GM23338 (cell line): ENCODE measurements at regions not wholly inside any gene's neighbourhood (a gene's known extent, or its start where the extent isn't known, plus 50 kb on each side); places are given as distances from the start of the nearest gene placed in this dataset.

ENCODE experiments used
- ATAC-seq: fragments of 200-7000 bp; cut with Tn5 transposase; 3 replicates; pipeline ENCODE4 v1.9.1; 2020
- DNase-seq: peaks from one replicate; pipeline ENCODE4 v3.0.0-alpha.2; 2015; ENCODE audit warnings: low spot score
- H2AFZ ChIP-seq: fragments of 200-600 bp; sonication (generic); 2 replicates; pipeline ENCODE4 v1.8.0; 2016; ENCODE audit warnings: antibody characterized with exemption, mild to moderate bottlenecking, moderate library complexity
- H3F3A ChIP-seq: fragments of 200-600 bp; sonication (generic); replicated peaks from 2 replicates; pipeline ENCODE4 v1.8.0; 2017; ENCODE audit warnings: antibody characterized with exemption, mixed run types, low read depth
- H3K27ac ChIP-seq: fragments of 200-600 bp; sonication (generic); 2 replicates; pipeline ENCODE4 v1.6.1; 2016; ENCODE audit warnings: low read depth
- H3K27me3 ChIP-seq: fragments of 200-600 bp; sonication (generic); 2 replicates; pipeline ENCODE4 v1.8.0; 2016; ENCODE audit warnings: mild to moderate bottlenecking, mixed run types, moderate library complexity; ENCODE audit not compliant: insufficient read depth
- H3K36me3 ChIP-seq: fragments of 200-600 bp; sonication (generic); 2 replicates; pipeline ENCODE4 v1.8.0; 2016; ENCODE audit warnings: mild to moderate bottlenecking; ENCODE audit not compliant: insufficient read depth
- H3K4me1 ChIP-seq: fragments of 200-600 bp; sonication (generic); 2 replicates; pipeline ENCODE4 v1.8.0; 2016; ENCODE audit warnings: mild to moderate bottlenecking, moderate library complexity; ENCODE audit not compliant: insufficient read depth
- H3K4me2 ChIP-seq: fragments of 200-600 bp; sonication (generic); 2 replicates; pipeline ENCODE4 v1.7.1; 2017; ENCODE audit warnings: mixed run types
- H3K4me3 ChIP-seq: fragments of 200-600 bp; sonication (generic); 2 replicates; pipeline ENCODE4 v1.6.1; 2016; ENCODE audit warnings: mixed run types
- H3K79me2 ChIP-seq: fragments of 200-600 bp; sonication (generic); replicated peaks from 2 replicates; pipeline ENCODE4 v1.8.0; 2017; ENCODE audit warnings: mild to moderate bottlenecking; ENCODE audit not compliant: insufficient read depth
- H3K9me2 ChIP-seq: fragments of 200-600 bp; sonication (generic); 2 replicates; pipeline ENCODE4 v1.8.0; 2017; ENCODE audit not compliant: insufficient read depth
- H4K20me1 ChIP-seq: fragments of 200-600 bp; sonication (generic); replicated peaks from 2 replicates; pipeline ENCODE4 v1.8.0; 2017; ENCODE audit warnings: mild to moderate bottlenecking; ENCODE audit not compliant: insufficient read depth
- H3K27ac Mint-ChIP-seq: 2 replicates; pipeline ENCODE4 v1.8.0; 2020; ENCODE audit warnings: inconsistent platforms, mild to moderate bottlenecking, moderate library complexity, mixed read lengths
- H3K27me3 Mint-ChIP-seq: 3 replicates; pipeline ENCODE4 v1.8.0; 2022; ENCODE audit warnings: low read depth, mild to moderate bottlenecking, moderate library complexity, mixed read lengths, inconsistent platforms; ENCODE audit not compliant: insufficient read depth, poor library complexity
- H3K36me3 Mint-ChIP-seq: 3 replicates; pipeline ENCODE4 v1.8.0; 2021; ENCODE audit warnings: low read depth, mild to moderate bottlenecking, inconsistent platforms, moderate library complexity, mixed read lengths
- H3K4me1 Mint-ChIP-seq: 3 replicates; pipeline ENCODE4 v1.8.0; 2020; ENCODE audit warnings: mild to moderate bottlenecking, inconsistent platforms, mixed read lengths
- H3K4me3 Mint-ChIP-seq: 3 replicates; pipeline ENCODE4 v1.8.0; 2021; ENCODE audit warnings: moderate library complexity, mild to moderate bottlenecking, inconsistent platforms, mixed read lengths
- H3K9me3 Mint-ChIP-seq: 3 replicates; pipeline ENCODE4 v1.8.0; 2020; ENCODE audit warnings: moderate library complexity, mild to moderate bottlenecking, inconsistent platforms, mixed read lengths
- CREB1 ChIP-seq: fragments of 250-450 bp; sonication (Bioruptor Pico); IDR thresholded peaks from 2 replicates; pipeline ENCODE4 v1.5.0; 2020; ENCODE audit warnings: low read depth, mild to moderate bottlenecking, moderate library complexity
- ETS1 ChIP-seq: IDR thresholded peaks from 2 replicates; pipeline ENCODE4 v1.6.1; 2016; ENCODE audit warnings: antibody characterized with exemption
- EZH2 ChIP-seq: fragments of 200-600 bp; sonication (generic); IDR thresholded peaks from one replicate; pipeline ENCODE4 v1.8.0; 2017; ENCODE audit warnings: antibody characterized with exemption, mild to moderate bottlenecking, low read depth; ENCODE audit not compliant: unreplicated experiment
- EZH2phosphoT487 ChIP-seq: fragments of 200-600 bp; sonication (generic); IDR thresholded peaks from one replicate; pipeline ENCODE4 v1.8.1; 2018; ENCODE audit warnings: antibody characterized with exemption; ENCODE audit not compliant: unreplicated experiment
- JUNB ChIP-seq: IDR thresholded peaks from one replicate; pipeline ENCODE4 v1.6.1; 2016; ENCODE audit warnings: antibody characterized with exemption; ENCODE audit not compliant: unreplicated experiment
- NANOG ChIP-seq: IDR thresholded peaks from 2 replicates; pipeline ENCODE4 v1.6.1; 2016; ENCODE audit warnings: antibody characterized with exemption, borderline replicate concordance
- POLR2AphosphoS5 ChIP-seq: IDR thresholded peaks from 2 replicates; pipeline ENCODE4 v1.6.1; 2016; ENCODE audit warnings: antibody characterized with exemption, low read depth
- REST ChIP-seq: IDR thresholded peaks from one replicate; pipeline ENCODE4 v1.6.1; 2018; ENCODE audit warnings: antibody characterized with exemption; ENCODE audit not compliant: unreplicated experiment
- STAT1 ChIP-seq: IDR thresholded peaks from one replicate; pipeline ENCODE4 v1.6.1; 2016; ENCODE audit warnings: antibody characterized with exemption; ENCODE audit not compliant: unreplicated experiment
- ZNF114 ChIP-seq: fragments of 250-450 bp; sonication (Bioruptor Pico); IDR thresholded peaks from 2 replicates; pipeline ENCODE4 v1.5.0; 2020; ENCODE audit warnings: mild to moderate bottlenecking, moderate library complexity
- ZNF331 ChIP-seq: fragments of 250-450 bp; sonication (Bioruptor Pico); IDR thresholded peaks from 2 replicates; pipeline ENCODE4 v1.5.0; 2020; ENCODE audit warnings: low read depth, mild to moderate bottlenecking, moderate library complexity
- ZNF462 ChIP-seq: fragments of 250-450 bp; sonication (Bioruptor Pico); IDR thresholded peaks from 2 replicates; pipeline ENCODE4 v1.5.0; 2020; ENCODE audit warnings: mild to moderate bottlenecking, moderate library complexity
- TF ChIP-seq, protein P1 (sequence below), 2 experiments: fragments of 200-600 bp in 1 of 2; sonication (generic) in 1 of 2; conservative IDR thresholded peaks; 2 replicates each; pipeline versions ENCODE4 v1.5.1 to v1.6.1; 2016 to 2017; ENCODE audit warnings: antibody characterized with exemption in 2 of 2, low read depth in 2 of 2, mild to moderate bottlenecking in 2 of 2, moderate library complexity in 1 of 2

GRCh38 chr15:62475591-62475990 lies 310.5 kb upstream of the C2CD4B start:
- peaks cover 10% of the 10 kb centered on the region for H3K79me2 ChIP-seq
- H3K27me3 Mint-ChIP-seq, result no peaks in the 10 kb centered on the region
- H3K27ac Mint-ChIP-seq, result no peak overlapping the region
- H3K36me3 Mint-ChIP-seq, result no peaks in the 10 kb centered on the region
- DNase-seq (no peak), ATAC-seq (no peak)
- H3K4me2 ChIP-seq, result no peak overlapping the region
- H3K4me3 ChIP-seq, result no peak overlapping the region
- no peaks in the 10 kb centered on the region for H3K9me3 Mint-ChIP-seq
- H3K4me1 Mint-ChIP-seq, result peaks cover 50% of the 10 kb centered on the region
- no peaks in the 10 kb centered on the region for H3K9me2 ChIP-seq
- no peaks in the 10 kb centered on the region for H3F3A ChIP-seq
- no peaks in the 10 kb centered on the region; the same call in 1 of the 2 replicates for H4K20me1 ChIP-seq
- no peak overlapping the region for H2AFZ ChIP-seq
- H3K36me3 ChIP-seq, result no peaks in the 10 kb centered on the region
- no peaks in the 10 kb centered on the region for H3K27me3 ChIP-seq
- peaks cover 24% of the 10 kb centered on the region for H3K4me1 ChIP-seq
- H3K27ac ChIP-seq, result 0 out of 2 replicates have a peak overlapping the region, but pooled peaks have one; percentile 10
- no peak overlapping the region for H3K4me3 Mint-ChIP-seq
- no peak for TF ChIP-seq EZH2phosphoT487
- TF ChIP-seq JUNB, result no peak
- TF ChIP-seq, protein P1, sequence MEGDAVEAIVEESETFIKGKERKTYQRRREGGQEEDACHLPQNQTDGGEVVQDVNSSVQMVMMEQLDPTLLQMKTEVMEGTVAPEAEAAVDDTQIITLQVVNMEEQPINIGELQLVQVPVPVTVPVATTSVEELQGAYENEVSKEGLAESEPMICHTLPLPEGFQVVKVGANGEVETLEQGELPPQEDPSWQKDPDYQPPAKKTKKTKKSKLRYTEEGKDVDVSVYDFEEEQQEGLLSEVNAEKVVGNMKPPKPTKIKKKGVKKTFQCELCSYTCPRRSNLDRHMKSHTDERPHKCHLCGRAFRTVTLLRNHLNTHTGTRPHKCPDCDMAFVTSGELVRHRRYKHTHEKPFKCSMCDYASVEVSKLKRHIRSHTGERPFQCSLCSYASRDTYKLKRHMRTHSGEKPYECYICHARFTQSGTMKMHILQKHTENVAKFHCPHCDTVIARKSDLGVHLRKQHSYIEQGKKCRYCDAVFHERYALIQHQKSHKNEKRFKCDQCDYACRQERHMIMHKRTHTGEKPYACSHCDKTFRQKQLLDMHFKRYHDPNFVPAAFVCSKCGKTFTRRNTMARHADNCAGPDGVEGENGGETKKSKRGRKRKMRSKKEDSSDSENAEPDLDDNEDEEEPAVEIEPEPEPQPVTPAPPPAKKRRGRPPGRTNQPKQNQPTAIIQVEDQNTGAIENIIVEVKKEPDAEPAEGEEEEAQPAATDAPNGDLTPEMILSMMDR (conservative IDR thresholded peaks at IDR 0.05; ENCODE audit: low read depth in 2 of 2), result no peak
- TF ChIP-seq EZH2, result no peak
- TF ChIP-seq REST, result no peak
- no peak for TF ChIP-seq NANOG
- TF ChIP-seq ZNF331 (CRISPR knock-in tag), result no peak
- TF ChIP-seq ETS1, result no peak
- no peak for TF ChIP-seq ZNF462 (CRISPR knock-in tag)
- TF ChIP-seq CREB1 (CRISPR knock-in tag), result no peak
- TF ChIP-seq ZNF114 (CRISPR knock-in tag), result no peak
- TF ChIP-seq STAT1, result no peak
- no peak for TF ChIP-seq POLR2AphosphoS5
